DND-41 (cell line): ENCODE measurements at regions not wholly inside any gene's neighbourhood (a gene's known extent, or its start where the extent isn't known, plus 50 kb on each side); places are given as distances from the start of the nearest gene placed in this dataset.

Source experiments
- ATAC-seq: fragments of 200-7000 bp; cut with Tn5 transposase; 3 replicates; pipeline ENCODE4 v1.9.1; 2021; ENCODE audit warnings: low read depth; ENCODE audit not compliant: insufficient read depth
- DNase-seq: peaks from one replicate; pipeline ENCODE4 v3.0.0-alpha.2; 2020
- H2AFZ ChIP-seq: 2 replicates; pipeline ENCODE4 v1.6.0; 2012; ENCODE audit warnings: low read depth, low read length
- H3K27ac ChIP-seq: 2 replicates; pipeline ENCODE4 v1.5.1; 2012; ENCODE audit warnings: low read length, inconsistent platforms
- H3K27me3 ChIP-seq: fragments of 200-600 bp; sonication (generic); 2 replicates; pipeline ENCODE4 v1.6.0; 2012; ENCODE audit warnings: low read length, mild to moderate bottlenecking, inconsistent platforms; ENCODE audit not compliant: insufficient read depth, poor library complexity
- H3K36me3 ChIP-seq: 2 replicates; pipeline ENCODE4 v1.5.1; 2012; ENCODE audit warnings: low read length, inconsistent platforms; ENCODE audit not compliant: insufficient read depth
- H3K4me1 ChIP-seq: 2 replicates; pipeline ENCODE4 v1.5.1; 2012; ENCODE audit warnings: mild to moderate bottlenecking, low read length; ENCODE audit not compliant: insufficient read depth
- H3K4me2 ChIP-seq: 2 replicates; pipeline ENCODE4 v1.6.0; 2012; ENCODE audit warnings: mild to moderate bottlenecking, moderate library complexity, low read length, inconsistent platforms; ENCODE audit not compliant: insufficient read depth
- H3K4me3 ChIP-seq, 2 experiments: fragments of 200-600 bp in 1 of 2; shearing (Covaris generic) in 1 of 2; 2 replicates each; pipeline ENCODE4 v1.5.1; 2012 to 2016; ENCODE audit warnings: inconsistent platforms in 2 of 2, low read length in 2 of 2, mild to moderate bottlenecking in 2 of 2, low read depth in 1 of 2, moderate library complexity in 1 of 2
- H3K79me2 ChIP-seq: 2 replicates; pipeline ENCODE4 v1.6.0; 2012; ENCODE audit warnings: low read length, inconsistent platforms; ENCODE audit not compliant: insufficient read depth
- H3K9ac ChIP-seq: 2 replicates; pipeline ENCODE4 v1.6.0; 2012; ENCODE audit warnings: low read depth, mild to moderate bottlenecking, inconsistent platforms, low read length, moderate library complexity
- H3K9me3 ChIP-seq: 2 replicates; pipeline ENCODE4 v1.5.1; 2012; ENCODE audit warnings: low read length, moderate library complexity, mild to moderate bottlenecking, inconsistent platforms; ENCODE audit not compliant: insufficient read depth, severe bottlenecking
- H4K20me1 ChIP-seq: 2 replicates; pipeline ENCODE4 v1.6.0; 2012; ENCODE audit warnings: low read length; ENCODE audit not compliant: insufficient read depth
- CTCF ChIP-seq: IDR thresholded peaks from 2 replicates; pipeline ENCODE4 v1.5.1; 2012; ENCODE audit warnings: borderline replicate concordance, low read length, moderate library complexity, mild to moderate bottlenecking; ENCODE audit not compliant: poor library complexity, severe bottlenecking; ENCODE audit errors: extremely low read depth
- EZH2 ChIP-seq: IDR thresholded peaks from 3 replicates; pipeline ENCODE4 v1.6.1; 2012; ENCODE audit warnings: borderline replicate concordance, low read depth, mild to moderate bottlenecking, moderate library complexity, low read length, inconsistent platforms; ENCODE audit not compliant: severe bottlenecking

DNA sequence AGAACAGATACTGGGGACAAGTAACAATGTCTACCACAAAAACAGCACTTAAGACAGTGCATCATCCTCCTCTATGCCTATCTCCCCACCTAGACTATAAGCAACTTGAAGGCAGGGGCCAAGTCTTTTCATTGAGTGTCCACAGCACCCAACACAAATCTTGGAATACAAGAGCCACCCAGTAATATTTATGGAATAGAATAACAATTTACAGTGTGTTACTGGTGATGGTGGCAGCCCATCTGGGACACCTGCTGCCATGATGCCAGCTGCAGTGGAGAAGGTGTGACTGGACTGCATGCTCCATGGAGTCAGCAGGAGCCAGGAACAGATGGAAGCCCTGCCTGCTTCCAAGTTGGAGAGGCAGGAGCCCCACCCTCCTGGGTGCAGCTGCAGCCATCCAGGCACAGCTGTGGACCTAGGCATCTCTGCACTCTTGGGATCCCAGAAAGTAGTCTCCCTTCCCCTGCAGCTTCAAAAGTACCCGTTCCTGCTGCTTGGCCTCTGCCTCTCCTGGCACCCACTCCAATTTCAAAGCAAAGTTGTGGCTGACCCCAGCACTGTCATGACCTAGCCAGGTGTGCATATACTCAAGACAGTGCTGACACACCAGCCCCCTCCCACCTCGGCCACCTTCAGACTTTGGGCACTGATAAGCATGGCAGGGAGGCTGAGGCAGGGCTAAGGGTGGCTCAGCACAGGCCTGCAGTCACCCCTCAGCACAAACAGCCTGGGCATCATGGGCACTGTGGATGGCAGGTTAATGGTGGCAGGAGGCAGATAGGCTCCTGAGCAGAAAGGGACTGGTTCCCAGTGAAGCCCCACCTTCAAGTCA lies 94.5 kb downstream of the TPRA1 start:
- no peaks in the 10 kb centered on the region for H3K4me1 ChIP-seq
- H3K27me3 ChIP-seq = no peaks in the 10 kb centered on the region
- ATAC-seq = no peak
- no peaks in the 10 kb centered on the region for H3K79me2 ChIP-seq
- TF ChIP-seq EZH2 = no peak
- TF ChIP-seq CTCF = no peak
- H4K20me1 ChIP-seq = no peaks in the 10 kb centered on the region
- no peak for DNase-seq
- no peaks in the 10 kb centered on the region for H3K36me3 ChIP-seq
- no peak overlapping the region for H2AFZ ChIP-seq
- H3K9me3 ChIP-seq = peaks cover 4% of the 10 kb centered on the region
- H3K27ac ChIP-seq = no peak overlapping the region
- H3K4me3 ChIP-seq = no peak overlapping the region
- H3K9ac ChIP-seq = no peak overlapping the region
- no peak overlapping the region for H3K4me2 ChIP-seq

- Histone ChIP-seq H3K27ac (no peak overlapping the region), H4K20me1 (no peaks in the 10 kb centered on the region), H3K9ac (no peak overlapping the region), H2AFZ (no peak overlapping the region), H3K27me3 (no peaks in the 10 kb centered on the region), H3K4me2 (no peak overlapping the region), H3K9me3 (no peaks in the 10 kb centered on the region), H3K36me3 (no peaks in the 10 kb centered on the region), H3K4me3 (no peak overlapping the region), H3K79me2 (no peaks in the 10 kb centered on the region), H3K4me1 (no peaks in the 10 kb centered on the region)
- DNase-seq = no peak
- TF ChIP-seq CTCF = no peak
- no peak for ATAC-seq
These were observed 96.4 kb downstream of the TPRA1 start for GRCh38 chr3:127493924-127494646.

GRCh38 chr3:127492426-127492825 lies 98.1 kb downstream of the TPRA1 start:
- Histone ChIP-seq H3K4me3 (no peak overlapping the region), H3K27ac (no peak overlapping the region), H3K4me1 (no peaks in the 10 kb centered on the region), H3K79me2 (no peaks in the 10 kb centered on the region), H4K20me1 (no peaks in the 10 kb centered on the region), H3K27me3 (no peaks in the 10 kb centered on the region), H2AFZ (no peak overlapping the region), H3K9me3 (no peaks in the 10 kb centered on the region), H3K4me2 (no peak overlapping the region), H3K9ac (no peak overlapping the region), H3K36me3 (no peaks in the 10 kb centered on the region)
- no peak for TF ChIP-seq EZH2
- no peak for TF ChIP-seq CTCF
- no peak for ATAC-seq
- DNase-seq = no peak
